Stimulated activated CD4-positive, alpha-beta T cell treated with anti-CD3 and anti-CD28 coated beads, Interleukin-4, amount 100 ng/mL, for 4 hours (primary cell): ENCODE measurements at regions not wholly inside any gene's neighbourhood (a gene's known extent, or its start where the extent isn't known, plus 50 kb on each side); places are given as distances from the start of the nearest gene placed in this dataset.
A peak's percentile ranks its signal among the peaks of the same experiment; 100 is the strongest.
"Not testable (repeated sequence)": the region's sequence is repeated elsewhere in the genome, so short reads cannot be mapped to it uniquely, and the experiment has no call there.

Experiments
- DNase-seq, 2 experiments: peaks; one replicate each; pipeline ENCODE4 v3.0.0-alpha.2; 2020

- peak; percentile 25 to 67 for DNase-seq
These were observed 260.9 kb downstream of the GLUD2 start for GRCh38 chrX:121308276-121308805.

- DNase-seq, result no peak
These were observed 263.4 kb downstream of the GLUD2 start for GRCh38 chrX:121310820-121311219.

- no peak for DNase-seq
These were observed 273.0 kb downstream of the GLUD2 start for GRCh38 chrX:121320441-121320840.

GRCh38 chrX:121322159-121322558, 274.7 kb downstream of the GLUD2 start:
- DNase-seq, result no peak

- no peak for DNase-seq
These were observed 275.9 kb downstream of the GLUD2 start for GRCh38 chrX:121323337-121323736.

- DNase-seq, result no peak
These were observed 286.5 kb downstream of the GLUD2 start for GRCh38 chrX:121333942-121334341.

- DNase-seq, result no peak
These were observed 289.5 kb downstream of the GLUD2 start for GRCh38 chrX:121336831-121337421.

GRCh38 chrX:121337816-121338215, 290.4 kb downstream of the GLUD2 start:
- DNase-seq, result no peak

- DNase-seq, result no peak
These were observed 301.9 kb downstream of the GLUD2 start for GRCh38 chrX:121349263-121349662.

GRCh38 chrX:121356139-121356849, 308.9 kb downstream of the GLUD2 start:
- no peak for DNase-seq

GRCh38 chrX:121356850-121357171, 309.4 kb downstream of the GLUD2 start:
- DNase-seq, result no peak

GRCh38 chrX:121360280-121360679, 312.9 kb downstream of the GLUD2 start:
- no peak for DNase-seq

GRCh38 chrX:121365572-121366161, 318.3 kb downstream of the GLUD2 start:
- DNase-seq, result no peak

GRCh38 chrX:121374471-121374870, 327.1 kb downstream of the GLUD2 start:
- no peak for DNase-seq

- DNase-seq, result not testable (repeated sequence)
These were observed 334.5 kb downstream of the GLUD2 start for GRCh38 chrX:121381915-121382314.

GRCh38 chrX:121389976-121390714, 342.7 kb downstream of the GLUD2 start:
- no peak for DNase-seq

- DNase-seq, result no peak
These were observed 358.4 kb downstream of the GLUD2 start for GRCh38 chrX:121405826-121406225.

- DNase-seq, result no peak
These were observed 360.2 kb downstream of the GLUD2 start for GRCh38 chrX:121407627-121408026.

GRCh38 chrX:121431514-121431913, 384.1 kb downstream of the GLUD2 start:
- not testable (repeated sequence) for DNase-seq

- no peak for DNase-seq
These were observed 385.9 kb downstream of the GLUD2 start for GRCh38 chrX:121433289-121433688.

GRCh38 chrX:121437666-121438065, 390.3 kb downstream of the GLUD2 start:
- DNase-seq, result not testable (repeated sequence)

GRCh38 chrX:121455890-121456289, 408.5 kb downstream of the GLUD2 start:
- no peak for DNase-seq

- DNase-seq, result no peak
These were observed 408.9 kb downstream of the GLUD2 start for GRCh38 chrX:121456315-121456714.

GRCh38 chrX:121457096-121457495, 409.7 kb downstream of the GLUD2 start:
- DNase-seq, result no peak
